HG03064 (cell line): ENCODE measurements at regions not wholly inside any gene's neighbourhood (a gene's known extent, or its start where the extent isn't known, plus 50 kb on each side); places are given as distances from the start of the nearest gene placed in this dataset.

ENCODE experiments used
- ATAC-seq: cut with Tn5 transposase; IDR thresholded peaks from one replicate; pipeline ENCODE4 v1.9.1; 2021; ENCODE audit warnings: low read depth; ENCODE audit not compliant: unreplicated experiment

DNA sequence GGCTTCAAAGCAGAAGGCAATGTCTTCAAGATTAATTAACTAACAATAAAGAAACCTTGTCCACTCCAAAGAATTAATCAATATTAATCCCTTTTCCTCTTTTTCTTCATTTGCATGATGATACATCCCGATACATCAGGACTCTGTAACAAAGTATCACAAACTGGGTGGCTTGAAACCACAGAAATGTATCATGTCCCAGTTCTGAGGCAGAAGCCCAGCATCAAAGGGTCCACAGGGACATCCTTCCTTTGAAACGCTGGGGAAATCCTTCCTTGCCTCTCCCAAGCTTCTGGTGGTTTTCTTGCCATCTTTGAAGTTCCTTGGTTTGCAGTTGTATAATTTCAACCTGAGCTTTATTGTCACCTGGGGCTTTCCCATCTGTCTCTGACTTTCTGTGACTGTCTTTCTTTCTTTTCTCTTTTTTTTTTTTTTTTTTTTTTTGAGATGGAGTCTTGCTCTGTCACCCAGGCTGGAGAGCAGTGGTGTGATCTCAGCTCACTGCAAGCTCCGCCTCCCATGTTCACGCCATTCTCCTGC is 210.2 kb upstream of the ADARB2 start:
- ATAC-seq = no peak

DNA sequence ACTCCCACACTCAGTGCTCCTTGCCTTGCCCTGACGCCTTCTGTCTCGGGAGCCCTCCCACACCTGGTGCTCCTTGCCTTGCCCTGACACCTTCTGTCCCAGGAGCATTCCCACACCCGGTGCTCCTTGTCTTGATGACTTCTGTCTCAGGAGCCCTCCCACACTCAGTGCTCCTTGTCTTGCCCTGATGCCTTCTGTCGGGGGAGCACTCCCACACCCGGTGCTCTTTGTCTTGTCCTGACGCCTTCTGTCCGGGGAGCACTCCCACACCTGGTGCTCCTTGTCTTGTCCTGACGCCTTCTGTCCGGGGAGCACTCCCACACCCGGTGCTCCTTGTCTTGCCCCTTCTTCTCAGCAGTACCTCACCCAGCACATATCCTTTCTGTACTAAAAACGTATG is 207.2 kb upstream of the ADARB2 start:
- ATAC-seq = no peak

DNA sequence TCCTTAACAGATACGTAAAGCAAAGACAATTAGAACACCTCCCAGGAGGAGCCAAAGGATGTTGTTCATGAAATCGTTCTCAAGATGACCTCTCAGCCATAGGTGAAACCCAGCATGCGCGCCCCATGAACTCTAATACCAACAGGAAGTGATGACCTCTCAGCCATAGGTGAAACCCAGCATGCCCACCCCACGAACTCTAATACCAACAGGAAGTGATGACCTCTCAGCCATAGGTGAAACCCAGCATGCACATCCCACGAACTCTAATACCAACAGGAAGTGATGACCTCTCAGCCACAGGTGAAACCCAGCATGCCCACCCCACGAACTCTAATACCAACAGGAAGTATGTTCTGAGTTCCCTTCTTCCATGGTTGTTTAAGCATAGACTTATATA is 205.2 kb upstream of the ADARB2 start:
- no peak for ATAC-seq

DNA sequence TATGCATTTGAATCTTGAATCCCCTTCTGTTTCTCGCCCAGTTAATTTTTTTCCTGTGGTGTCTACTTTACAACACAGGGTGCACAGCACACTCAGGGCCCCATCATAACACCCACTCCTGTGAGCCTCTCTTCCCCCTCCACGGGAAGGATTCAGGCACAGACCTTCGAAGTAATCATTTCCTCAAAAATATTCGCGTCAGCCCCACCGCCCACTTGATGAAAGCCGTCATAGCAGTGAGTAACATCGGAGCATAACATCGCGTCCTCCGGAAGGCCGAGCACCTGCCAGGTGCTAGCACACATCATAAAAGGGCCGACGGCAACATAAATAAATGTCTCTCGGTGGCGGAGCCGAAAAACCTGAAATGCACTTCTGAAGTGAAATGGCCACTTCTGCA is 201.7 kb upstream of the ADARB2 start:
- ATAC-seq = no peak

DNA sequence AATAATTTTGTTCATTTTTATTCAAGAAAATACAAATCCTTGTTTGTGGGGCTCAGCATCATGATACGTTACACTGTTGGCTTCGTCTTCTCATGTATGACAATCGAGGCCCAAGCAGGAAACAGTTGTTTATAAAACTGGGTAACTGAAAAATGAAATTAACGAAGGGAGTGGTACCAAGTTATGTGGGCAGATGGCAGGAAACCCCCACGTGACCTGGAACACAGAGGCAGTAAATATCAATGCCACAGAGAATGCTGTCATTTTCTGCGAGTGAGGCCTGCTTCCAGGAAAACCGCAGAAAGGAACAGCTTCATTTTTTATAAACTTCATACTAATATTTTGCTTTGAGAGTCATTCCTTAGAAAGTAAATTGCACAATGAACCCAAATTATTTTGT is 201.0 kb upstream of the ADARB2 start:
- no peak for ATAC-seq

DNA sequence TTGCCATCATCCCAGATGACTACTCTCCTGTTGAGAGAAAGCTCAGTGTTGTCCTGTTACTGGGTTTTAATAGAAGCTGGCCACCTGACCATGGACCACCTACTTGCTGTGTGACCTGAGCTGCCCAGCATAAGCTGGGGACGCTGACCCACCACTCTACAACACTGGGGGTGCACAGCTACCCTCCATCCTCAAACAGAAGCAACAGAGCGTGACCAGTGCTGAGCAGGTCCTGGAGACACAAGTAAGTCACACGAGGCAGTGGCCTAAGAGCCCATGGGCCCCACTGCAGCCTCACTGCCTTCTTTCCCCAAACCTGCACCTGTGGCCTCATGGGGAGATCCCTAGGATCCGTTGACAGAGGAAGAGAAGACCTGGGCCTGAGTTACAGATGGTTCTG is 198.6 kb upstream of the ADARB2 start:
- ATAC-seq = no peak

DNA sequence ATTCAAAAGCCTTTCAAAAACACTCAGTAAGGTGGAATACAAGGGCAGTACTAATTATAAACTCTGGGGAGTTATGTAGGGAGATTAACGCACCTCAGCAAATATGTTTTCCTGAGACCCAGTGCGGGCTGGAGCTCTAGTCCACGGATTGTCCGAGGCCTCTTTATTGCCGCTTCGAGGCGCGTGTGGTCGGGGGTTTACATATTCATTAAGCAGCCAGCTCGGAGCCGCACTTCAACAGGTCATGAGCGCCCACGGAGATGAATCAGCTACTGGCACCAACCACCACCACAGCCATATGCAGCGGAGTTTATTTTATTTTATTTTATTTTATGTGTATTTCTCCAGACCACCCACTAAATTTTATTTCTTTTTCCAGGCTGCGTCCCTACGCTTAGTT is 195.9 kb upstream of the ADARB2 start:
- no peak for ATAC-seq

DNA sequence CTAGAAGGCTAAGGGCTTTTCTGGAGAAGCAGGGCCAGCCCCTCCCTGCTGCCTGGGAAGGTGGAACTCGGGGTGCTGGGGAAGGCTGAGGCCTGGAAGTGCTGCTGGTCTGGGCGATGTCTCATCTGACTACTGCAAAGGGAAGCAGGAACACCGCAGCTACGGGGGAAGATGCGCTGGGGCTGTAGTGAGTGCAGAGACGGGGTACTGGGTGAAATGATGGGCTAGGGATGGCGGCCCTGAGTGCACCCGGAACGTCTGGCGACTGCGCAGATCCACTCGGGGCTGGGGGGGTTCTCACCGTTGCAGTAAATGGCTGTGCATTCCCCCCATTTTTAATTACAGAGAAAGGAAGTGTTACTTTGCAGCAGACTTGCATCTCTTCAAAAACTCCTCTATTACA is 195.4 kb upstream of the ADARB2 start:
- ATAC-seq = no peak

DNA sequence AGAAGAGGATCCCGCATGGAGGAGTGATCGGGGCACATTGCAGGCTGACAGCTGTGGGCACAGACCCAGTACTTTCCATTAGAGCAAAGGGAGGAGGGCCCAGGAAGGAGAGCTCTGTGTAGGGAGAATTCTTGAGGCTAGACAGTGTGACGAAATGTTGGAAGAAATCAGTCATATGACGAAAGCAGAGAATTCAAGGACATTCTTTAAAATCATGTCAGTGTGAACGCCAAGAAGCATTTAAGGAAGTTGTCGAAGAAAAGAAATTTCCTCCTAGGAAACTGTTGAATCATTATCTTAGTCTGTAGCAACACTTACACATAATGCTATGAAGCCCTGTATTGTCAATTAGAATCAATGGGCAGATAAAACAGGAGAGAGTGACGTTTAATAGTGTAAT is 191.3 kb upstream of the ADARB2 start:
- ATAC-seq = no peak

DNA sequence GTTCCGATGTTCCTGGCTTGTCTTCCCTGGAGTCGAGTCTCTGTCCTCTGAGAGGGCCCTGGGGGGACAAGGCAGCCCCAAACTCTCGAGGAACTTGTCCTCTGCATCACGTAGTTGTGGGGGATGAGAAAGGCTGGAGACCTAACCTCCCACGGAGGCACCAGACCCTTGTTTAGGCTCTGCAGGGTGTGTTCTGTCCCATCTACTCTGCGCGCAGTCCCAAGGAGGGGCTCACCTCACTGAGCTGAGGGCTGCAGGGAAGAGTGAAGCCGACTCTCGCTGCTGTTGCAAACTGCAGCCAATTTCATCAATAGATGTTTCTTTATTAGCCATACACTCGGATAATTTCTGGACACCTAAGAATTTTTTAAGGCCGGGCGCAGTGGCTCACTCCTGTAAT is 186.7 kb upstream of the ADARB2 start:
- ATAC-seq = no peak

DNA sequence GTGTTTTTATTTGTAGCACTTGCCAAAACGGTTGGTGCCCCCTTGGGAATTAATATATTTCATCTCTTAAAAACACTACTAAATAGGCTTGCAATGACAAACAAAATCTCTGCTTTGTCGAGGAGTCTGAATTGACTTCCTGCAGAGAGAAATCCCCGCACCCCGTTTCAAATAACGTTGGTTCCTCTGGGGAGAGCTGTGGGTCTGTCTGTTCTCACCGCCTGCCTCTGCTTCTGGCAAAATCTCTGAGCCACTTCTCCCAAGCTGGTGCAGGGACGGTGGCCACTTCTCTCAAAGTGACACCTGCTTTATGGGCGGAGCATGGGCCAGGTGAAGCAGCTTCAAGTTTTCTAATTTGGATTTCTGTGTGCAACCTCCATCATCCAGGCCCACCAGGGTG is 186.3 kb upstream of the ADARB2 start:
- no peak for ATAC-seq

DNA sequence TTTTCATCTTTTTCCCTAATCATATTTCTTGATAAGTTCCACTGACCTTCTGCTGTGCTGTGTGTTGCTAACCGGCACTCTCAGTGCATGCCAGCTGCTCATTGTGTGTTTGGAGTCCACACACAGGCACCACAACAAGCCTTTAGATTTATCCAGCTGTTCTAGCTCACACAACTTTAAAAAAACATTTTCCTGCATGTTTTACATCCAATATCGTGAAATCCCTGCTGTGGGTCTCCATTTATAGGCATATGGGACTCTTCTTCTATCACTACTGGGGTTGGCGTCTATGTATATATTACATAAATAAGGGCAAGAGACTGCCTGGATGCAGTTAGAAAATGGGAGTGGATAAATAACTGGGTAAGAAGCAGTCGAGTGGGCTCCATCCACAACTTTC is 183.6 kb upstream of the ADARB2 start:
- no peak for ATAC-seq

DNA sequence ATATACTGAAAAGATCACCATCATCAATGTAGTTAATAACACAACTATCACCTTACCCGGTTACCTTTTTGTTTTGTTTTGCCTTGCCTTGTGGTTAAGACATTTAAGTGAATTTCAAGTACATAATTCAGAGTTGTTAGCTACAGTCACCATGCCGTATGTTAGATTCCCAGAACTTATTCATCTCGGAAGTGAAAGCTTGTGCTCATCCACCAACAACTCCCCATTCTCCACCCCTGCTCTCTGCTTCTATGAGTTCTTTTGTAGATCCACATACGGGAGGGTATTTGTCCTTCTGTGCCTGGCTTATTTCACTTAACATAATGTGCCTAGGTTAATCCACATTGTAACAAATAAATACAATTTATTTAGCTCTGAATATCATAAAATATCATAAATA is 182.8 kb upstream of the ADARB2 start:
- no peak for ATAC-seq

DNA sequence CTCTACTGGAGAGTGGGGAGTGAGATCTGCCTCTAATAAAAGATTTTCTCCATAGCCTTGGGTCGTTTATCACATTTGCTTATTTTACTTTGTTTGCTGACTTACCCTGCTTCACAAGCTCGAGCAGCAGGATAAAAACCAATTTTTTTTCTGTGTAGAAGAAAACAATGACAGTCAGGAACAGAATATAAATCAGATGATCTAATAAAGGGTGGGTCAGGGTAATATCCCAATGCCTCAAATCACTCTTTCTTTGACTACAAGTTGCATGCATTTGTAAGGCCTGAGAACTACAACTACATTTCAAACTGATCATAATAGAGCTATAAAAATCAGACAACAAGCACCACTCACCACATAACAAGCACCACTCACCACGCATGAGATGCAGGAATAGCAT is 174.4 kb upstream of the ADARB2 start:
- ATAC-seq = no peak

DNA sequence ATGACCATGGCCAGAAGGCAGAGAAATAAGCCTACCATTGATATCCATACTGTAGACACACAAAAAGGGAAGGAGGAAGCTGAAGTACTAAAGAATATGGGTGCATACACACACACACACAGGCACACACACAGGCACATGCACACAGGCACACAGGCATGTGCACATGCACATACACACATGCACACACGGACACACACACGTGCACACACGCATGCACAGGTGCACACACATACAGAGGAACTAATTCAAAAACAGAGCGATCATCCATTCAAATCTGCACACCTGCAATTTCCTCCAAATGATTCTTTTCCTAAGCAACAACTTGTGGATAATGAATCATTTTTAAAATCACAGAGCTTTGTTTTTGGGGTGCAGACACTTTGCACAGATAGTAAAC is 166.7 kb upstream of the ADARB2 start:
- no peak for ATAC-seq

DNA sequence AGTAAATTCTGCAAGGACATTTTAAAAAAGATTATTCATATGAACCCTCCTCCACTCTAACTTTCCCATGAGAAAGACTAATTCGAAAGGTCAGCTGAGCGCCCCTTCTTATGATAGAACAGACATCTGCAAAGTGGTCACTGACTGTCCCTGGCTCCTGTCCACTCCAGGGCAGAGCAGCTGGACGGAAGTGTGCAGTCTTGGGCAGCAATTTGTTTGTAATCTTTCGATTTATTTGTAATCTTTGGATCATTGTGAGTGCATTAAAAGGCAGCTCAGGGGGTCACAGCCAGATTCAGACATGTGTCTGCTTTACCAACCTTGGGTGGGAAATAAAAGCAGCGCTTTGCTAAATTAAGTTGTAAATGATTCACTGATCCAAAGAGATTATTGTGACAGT is 158.8 kb upstream of the ADARB2 start:
- no peak for ATAC-seq

DNA sequence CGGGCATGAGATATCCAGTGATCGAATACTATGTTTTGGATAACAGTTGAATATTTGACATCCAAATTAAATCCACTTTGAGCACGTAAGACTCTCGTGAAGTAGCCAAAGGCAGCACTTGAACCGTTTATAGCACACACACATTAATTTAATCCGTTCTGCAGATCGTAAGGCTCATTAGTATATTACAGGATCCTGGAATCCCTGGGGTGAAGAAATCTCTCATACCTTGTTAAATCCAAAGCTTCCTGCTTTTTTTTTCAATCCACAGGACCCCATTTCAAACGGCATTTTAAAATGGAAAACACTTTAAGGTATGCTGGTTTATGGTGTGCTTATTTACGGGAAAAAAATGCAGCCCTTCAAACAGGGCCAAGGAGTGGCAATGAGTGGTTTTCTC is 158.4 kb upstream of the ADARB2 start:
- ATAC-seq = no peak

DNA sequence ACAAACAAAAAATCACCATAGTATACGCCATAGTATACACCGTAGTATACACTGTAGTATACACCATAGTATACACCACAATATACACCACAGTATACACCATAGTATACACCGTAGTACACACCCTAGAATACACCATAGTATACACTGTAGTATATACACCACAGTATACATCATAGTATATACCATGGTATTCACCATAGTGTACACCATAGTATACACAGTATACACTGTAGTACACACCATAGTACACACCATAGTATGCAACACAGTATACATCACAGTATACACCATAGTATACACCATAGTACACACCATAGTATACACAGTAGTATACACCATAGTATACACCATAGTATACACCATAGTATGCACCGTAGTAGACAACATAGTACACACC is 157.6 kb upstream of the ADARB2 start:
- no peak for ATAC-seq

DNA sequence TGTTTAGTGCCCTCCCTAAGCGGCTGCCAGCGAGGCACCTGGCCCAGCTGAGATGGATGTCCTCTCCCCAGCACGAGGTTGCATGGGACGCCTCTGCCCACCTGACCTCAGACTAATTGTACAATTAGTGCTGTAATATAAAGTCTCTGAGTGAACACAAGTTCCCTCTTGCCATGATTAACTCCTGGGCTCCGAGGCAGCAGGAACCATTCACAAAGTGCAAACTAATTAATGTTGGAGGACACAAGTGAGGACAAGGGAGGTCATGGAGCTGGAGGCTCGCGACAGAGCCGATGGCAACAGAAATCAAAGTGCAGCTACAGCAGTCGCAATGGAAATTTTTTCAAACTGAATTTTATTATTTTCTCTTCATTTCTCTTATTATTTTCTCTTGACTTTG is 156.6 kb upstream of the ADARB2 start:
- no peak for ATAC-seq

DNA sequence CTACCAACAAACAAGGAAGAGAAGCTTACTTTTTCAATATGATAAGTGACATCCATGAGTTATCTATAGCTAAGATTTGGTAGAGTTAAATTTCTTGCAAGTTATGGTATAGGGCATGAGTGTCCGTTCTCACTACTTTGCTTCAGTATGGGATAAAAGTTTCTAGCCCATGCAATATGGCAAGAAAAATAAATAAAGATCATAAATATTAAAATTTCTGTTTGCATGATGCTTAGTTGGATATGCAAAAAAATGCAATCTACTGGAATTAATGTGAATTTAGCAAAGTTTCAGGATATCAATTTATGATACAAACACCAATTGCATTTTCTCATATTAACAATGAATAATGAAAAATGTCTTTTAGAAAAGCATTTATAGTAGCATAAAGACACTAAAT is 148.7 kb upstream of the ADARB2 start:
- no peak for ATAC-seq

DNA sequence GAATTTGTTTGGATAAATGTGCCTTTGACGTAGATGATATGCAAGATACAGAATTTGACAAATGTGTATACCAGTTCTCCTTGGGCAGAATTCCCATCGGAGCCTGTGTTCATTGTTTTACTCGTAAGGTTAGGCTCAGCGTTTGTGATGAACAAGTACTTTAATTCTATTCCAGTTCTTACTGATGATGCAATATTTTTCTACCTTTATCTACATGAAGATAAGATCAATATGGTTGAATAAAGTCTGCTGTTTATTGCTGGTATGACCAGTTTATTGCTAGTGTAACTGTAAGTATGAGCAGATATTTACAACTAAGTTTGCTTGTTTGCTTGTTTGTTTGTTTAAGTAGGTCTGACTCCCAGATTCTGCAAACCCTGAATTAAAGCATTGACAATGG is 145.4 kb upstream of the ADARB2 start:
- ATAC-seq = no peak

DNA sequence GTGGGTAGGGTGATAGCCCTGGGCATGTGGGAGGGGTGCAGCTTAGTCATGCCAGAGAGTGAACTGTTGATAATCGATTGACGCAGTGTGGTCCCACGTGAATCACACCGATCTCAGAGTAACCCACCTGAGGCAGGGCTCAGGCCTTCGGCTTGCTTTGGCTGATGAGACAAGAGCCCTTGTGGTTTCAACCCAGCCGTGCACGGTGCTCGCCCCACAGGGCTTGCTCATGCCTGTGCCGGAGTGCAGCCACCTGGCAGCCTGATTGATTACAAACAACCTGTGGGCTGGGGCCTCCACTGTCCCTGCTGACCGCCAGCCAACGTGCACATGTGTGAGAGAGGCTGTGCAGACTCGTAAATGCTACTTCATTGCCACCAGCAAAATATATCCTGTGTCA is 144.9 kb upstream of the ADARB2 start:
- ATAC-seq = no peak

DNA sequence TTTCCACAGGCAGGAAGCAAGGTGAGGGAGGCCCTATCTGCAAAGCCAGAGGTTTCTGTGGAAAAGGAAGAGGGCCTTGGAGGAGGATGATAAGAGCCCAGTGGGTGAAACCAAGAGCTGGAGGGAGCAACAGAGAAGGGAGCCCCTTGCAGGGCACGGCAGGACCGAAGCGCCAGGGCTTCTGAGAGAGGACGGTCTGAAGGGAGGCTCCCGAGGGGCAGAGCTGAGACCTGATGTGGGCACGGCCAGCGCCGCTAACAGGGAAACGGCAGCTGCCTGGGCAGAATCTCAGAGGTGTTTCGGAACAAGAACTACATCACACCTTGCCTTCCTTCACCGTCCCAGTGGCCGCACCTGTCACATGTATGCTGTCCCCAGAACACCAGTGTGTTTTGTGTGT is 144.3 kb upstream of the ADARB2 start:
- ATAC-seq = no peak

DNA sequence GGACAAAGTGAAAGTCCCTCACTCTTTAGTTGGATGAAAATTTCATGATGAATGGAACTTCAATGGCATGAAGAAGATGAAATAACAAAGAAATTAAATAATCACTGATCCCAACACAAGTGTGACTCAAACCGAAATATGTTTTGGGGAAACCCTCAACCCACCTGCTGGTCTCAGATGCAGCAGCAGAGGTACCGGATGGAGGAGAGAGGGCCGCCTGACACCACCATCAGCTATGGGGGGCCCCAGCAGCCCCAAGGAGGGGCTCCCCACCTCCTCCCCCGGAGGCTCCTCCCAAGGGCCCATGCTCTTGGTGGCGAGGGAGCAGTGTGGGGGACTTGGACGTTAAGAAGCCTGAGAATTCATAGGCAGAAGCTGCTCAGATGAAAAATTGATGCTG is 137.2 kb upstream of the ADARB2 start:
- ATAC-seq = no peak
